Astrocyte (in vitro differentiated cells and primary cell): ENCODE measurements at regions not wholly inside any gene's neighbourhood (a gene's known extent, or its start where the extent isn't known, plus 50 kb on each side); places are given as distances from the start of the nearest gene placed in this dataset.

ENCODE experiments used
- DNase-seq: peaks from one replicate; pipeline ENCODE4 v3.0.0-alpha.2; 2010; ENCODE audit warnings: low read depth
- FAIRE-seq: peaks from 2 replicates; lab custom pipeline; 2011; peaks lifted over from hg19 to GRCh38; lab: Jason Lieb, UNC
- H2AFZ ChIP-seq: 2 replicates; pipeline ENCODE4 v1.6.0; 2012; ENCODE audit warnings: low read depth, low read length, inconsistent platforms
- H3K27ac ChIP-seq: 2 replicates; pipeline ENCODE4 v1.5.1; 2011; ENCODE audit warnings: low read depth, low read length, inconsistent platforms
- H3K27me3 ChIP-seq: 2 replicates; pipeline ENCODE4 v1.6.0; 2011; ENCODE audit warnings: low read length, inconsistent platforms; ENCODE audit not compliant: insufficient read depth
- H3K36me3 ChIP-seq: 2 replicates; pipeline ENCODE4 v1.5.1; 2011; ENCODE audit warnings: low read length, inconsistent platforms; ENCODE audit not compliant: insufficient read depth
- H3K4me1 ChIP-seq: 2 replicates; pipeline ENCODE4 v1.5.1; 2011; ENCODE audit warnings: low read length, inconsistent platforms; ENCODE audit not compliant: insufficient read depth
- H3K4me2 ChIP-seq: 2 replicates; pipeline ENCODE4 v1.6.0; 2012; ENCODE audit warnings: low read length, inconsistent platforms
- H3K4me3 ChIP-seq: 2 replicates; pipeline ENCODE4 v1.5.1; 2011; ENCODE audit warnings: low read depth, mild to moderate bottlenecking, low read length, inconsistent platforms; ENCODE audit not compliant: insufficient read depth
- H3K79me2 ChIP-seq: 2 replicates; pipeline ENCODE4 v1.6.0; 2012; ENCODE audit warnings: mild to moderate bottlenecking, low read length, inconsistent platforms; ENCODE audit not compliant: insufficient read depth
- H3K9ac ChIP-seq: 2 replicates; pipeline ENCODE4 v1.6.0; 2012; ENCODE audit warnings: mild to moderate bottlenecking, low read length, inconsistent platforms
- H3K9me3 ChIP-seq: 2 replicates; pipeline ENCODE4 v1.5.1; 2012; ENCODE audit warnings: low read depth, mild to moderate bottlenecking, low read length, inconsistent platforms; ENCODE audit not compliant: insufficient read depth
- H4K20me1 ChIP-seq: 2 replicates; pipeline ENCODE4 v1.6.0; 2012; ENCODE audit warnings: low read length, inconsistent platforms; ENCODE audit not compliant: insufficient read depth
- H3K27ac Mint-ChIP-seq: one replicate; pipeline ENCODE4 v1.8.0; 2021; ENCODE audit warnings: mild to moderate bottlenecking, mixed read lengths; ENCODE audit not compliant: unreplicated experiment
- H3K27me3 Mint-ChIP-seq: one replicate; pipeline ENCODE4 v1.8.0; 2021; ENCODE audit warnings: low read depth, mixed read lengths; ENCODE audit not compliant: unreplicated experiment
- H3K36me3 Mint-ChIP-seq: one replicate; pipeline ENCODE4 v1.8.0; 2021; ENCODE audit warnings: low read depth, mixed read lengths; ENCODE audit not compliant: unreplicated experiment
- H3K4me1 Mint-ChIP-seq: one replicate; pipeline ENCODE4 v1.8.0; 2021; ENCODE audit warnings: low read depth, mixed read lengths; ENCODE audit not compliant: unreplicated experiment
- H3K4me3 Mint-ChIP-seq: one replicate; pipeline ENCODE4 v1.8.0; 2021; ENCODE audit warnings: mild to moderate bottlenecking, moderate library complexity, mixed read lengths; ENCODE audit not compliant: unreplicated experiment
- H3K9me3 Mint-ChIP-seq: one replicate; pipeline ENCODE4 v1.8.0; 2021; ENCODE audit warnings: mild to moderate bottlenecking, mixed read lengths; ENCODE audit not compliant: unreplicated experiment
- CTCF ChIP-seq: IDR thresholded peaks from 2 replicates; pipeline ENCODE4 v1.5.1; 2011; ENCODE audit warnings: low read depth, mild to moderate bottlenecking, inconsistent platforms, low read length, moderate library complexity; ENCODE audit not compliant: insufficient read depth
- EZH2 ChIP-seq: IDR thresholded peaks from 2 replicates; pipeline ENCODE4 v1.6.1; 2012; ENCODE audit warnings: mild to moderate bottlenecking, low read length, inconsistent platforms; ENCODE audit not compliant: insufficient read depth

- Mint-ChIP-seq H3K27me3 (no peaks in the 10 kb centered on the region), H3K4me3 (no peak overlapping the region), H3K36me3 (peaks cover 6% of the 10 kb centered on the region), H3K4me1 (peaks cover 8% of the 10 kb centered on the region), H3K9me3 (no peaks in the 10 kb centered on the region), H3K27ac (no peak overlapping the region)
- Histone ChIP-seq H2AFZ (no peak overlapping the region), H3K9me3 (no peaks in the 10 kb centered on the region), H3K27ac (no peak overlapping the region), H3K27me3 (no peaks in the 10 kb centered on the region), H3K4me3 (no peak overlapping the region), H4K20me1 (no peaks in the 10 kb centered on the region), H3K4me1 (no peaks in the 10 kb centered on the region), H3K79me2 (no peaks in the 10 kb centered on the region), H3K36me3 (no peaks in the 10 kb centered on the region), H3K4me2 (no peak overlapping the region), H3K9ac (no peak overlapping the region)
- FAIRE-seq (no peak), DNase-seq (no peak)
- TF ChIP-seq CTCF (no peak), EZH2 (no peak)
Observed at GRCh38 chr10:33026422-33026821, 68.4 kb upstream of the ITGB1 start.

- peaks cover 8% of the 10 kb centered on the region for H3K4me1 Mint-ChIP-seq
- DNase-seq (no peak), FAIRE-seq (no peak)
- H3K9me3 Mint-ChIP-seq = no peaks in the 10 kb centered on the region
- H3K27ac ChIP-seq = no peak overlapping the region
- H3K4me2 ChIP-seq = no peak overlapping the region
- H3K36me3 ChIP-seq = no peaks in the 10 kb centered on the region
- no peaks in the 10 kb centered on the region for H3K27me3 ChIP-seq
- TF ChIP-seq EZH2 (no peak), CTCF (no peak)
- no peaks in the 10 kb centered on the region for H3K27me3 Mint-ChIP-seq
- H3K36me3 Mint-ChIP-seq = peaks cover 4% of the 10 kb centered on the region
- H3K79me2 ChIP-seq = no peaks in the 10 kb centered on the region
- H3K4me3 Mint-ChIP-seq = no peak overlapping the region
- no peak overlapping the region for H2AFZ ChIP-seq
- no peak overlapping the region for H3K9ac ChIP-seq
- no peak overlapping the region for H3K27ac Mint-ChIP-seq
- H3K4me1 ChIP-seq = no peaks in the 10 kb centered on the region
- H4K20me1 ChIP-seq = no peaks in the 10 kb centered on the region
- H3K9me3 ChIP-seq = no peaks in the 10 kb centered on the region
- H3K4me3 ChIP-seq = no peak overlapping the region
Observed at GRCh38 chr10:33025910-33026309, 67.9 kb upstream of the ITGB1 start.

GRCh38 chr10:33025039-33025438 is 67.0 kb upstream of the ITGB1 start:
- Mint-ChIP-seq H3K9me3 (no peaks in the 10 kb centered on the region), H3K36me3 (peaks cover 4% of the 10 kb centered on the region), H3K27me3 (no peaks in the 10 kb centered on the region), H3K4me3 (no peak overlapping the region), H3K27ac (no peak overlapping the region), H3K4me1 (peaks cover 8% of the 10 kb centered on the region)
- H3K79me2 ChIP-seq = no peaks in the 10 kb centered on the region
- TF ChIP-seq EZH2 = no peak
- TF ChIP-seq CTCF = no peak
- H3K27ac ChIP-seq = no peak overlapping the region
- no peaks in the 10 kb centered on the region for H3K36me3 ChIP-seq
- no peak for FAIRE-seq
- no peaks in the 10 kb centered on the region for H3K9me3 ChIP-seq
- no peak for DNase-seq
- no peak overlapping the region for H2AFZ ChIP-seq
- H3K9ac ChIP-seq = no peak overlapping the region
- H3K4me1 ChIP-seq = no peaks in the 10 kb centered on the region
- H3K27me3 ChIP-seq = no peaks in the 10 kb centered on the region
- H3K4me3 ChIP-seq = no peak overlapping the region
- H3K4me2 ChIP-seq = no peak overlapping the region
- no peaks in the 10 kb centered on the region for H4K20me1 ChIP-seq
